ENCODE measurements at regions not wholly inside any gene's neighbourhood (a gene's known extent, or its start where the extent isn't known, plus 50 kb on each side); places are given as distances from the start of the nearest gene placed in this dataset.

- Histone ChIP-seq H3K27ac (ENCODE audit: low read depth, low read length) (no peak overlapping the region), H3K4me1 (ENCODE audit: control insufficient read depth in 1 of 2, insufficient read depth in 2 of 2, low read length in 2 of 2) (peaks cover 0 to 6% of the 10 kb centered on the region in 2 donors), H3K9me3 (ENCODE audit: control insufficient read depth in 1 of 2, low read length in 2 of 2) (no peaks in the 10 kb centered on the region), H3K27me3 (ENCODE audit: control insufficient read depth in 1 of 2, insufficient read depth in 2 of 2, low read length in 2 of 2) (no peaks in the 10 kb centered on the region), H3K36me3 (ENCODE audit: control insufficient read depth in 1 of 2, insufficient read depth in 2 of 2, low read length in 2 of 2) (no peaks in the 10 kb centered on the region), H3K9ac (ENCODE audit: low read depth in 1 of 2, low read length in 2 of 2) (no peak overlapping the region), H3K4me3 (ENCODE audit: low read depth in 1 of 2, low read length in 2 of 2) (no peak overlapping the region)
These were observed 250.5 kb upstream of the GPRIN3 start for GRCh38 chr4:89558147-89558546.

DNA sequence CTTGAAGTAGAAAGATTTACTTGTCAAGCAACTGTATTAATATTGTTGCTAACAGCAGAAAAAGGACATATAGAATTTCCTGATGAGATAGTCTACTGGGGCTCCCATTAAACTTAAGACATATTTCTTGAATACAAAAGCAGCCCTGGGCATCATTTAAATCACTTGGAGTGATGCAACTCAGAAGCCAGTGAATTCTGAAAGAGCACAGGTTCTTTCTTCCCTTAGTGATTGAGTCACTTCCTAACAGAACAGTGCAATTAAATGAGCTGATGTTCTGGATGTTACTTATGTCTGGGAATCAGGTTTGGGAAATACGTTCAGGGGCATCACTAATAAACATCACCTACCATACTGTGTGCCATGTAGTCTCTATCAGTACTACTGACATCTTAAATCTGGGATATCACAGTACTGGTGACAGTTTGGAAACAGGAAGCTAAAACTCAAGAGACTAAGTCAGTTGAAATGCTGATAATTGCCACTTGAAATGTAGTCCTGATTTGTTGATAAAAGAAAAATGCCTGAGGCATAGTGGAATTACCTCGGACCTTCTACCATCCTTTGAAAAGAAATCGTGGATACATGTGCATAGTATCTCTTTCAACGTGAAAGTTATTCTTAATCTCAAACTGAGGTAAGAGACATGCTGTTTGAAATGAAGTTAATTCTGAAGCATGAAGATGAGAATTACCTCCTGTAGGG is 249.2 kb upstream of the GPRIN3 start:
- Histone ChIP-seq H3K9ac (ENCODE audit: low read depth in 1 of 2, low read length in 2 of 2) (no peak overlapping the region), H3K27me3 (ENCODE audit: control insufficient read depth in 1 of 2, insufficient read depth in 2 of 2, low read length in 2 of 2) (no peaks in the 10 kb centered on the region), H3K9me3 (ENCODE audit: control insufficient read depth in 1 of 2, low read length in 2 of 2) (no peaks in the 10 kb centered on the region), H3K36me3 (ENCODE audit: control insufficient read depth in 1 of 2, insufficient read depth in 2 of 2, low read length in 2 of 2) (no peaks in the 10 kb centered on the region), H3K4me3 (ENCODE audit: low read depth in 1 of 2, low read length in 2 of 2) (no peak overlapping the region), H3K4me1 (ENCODE audit: control insufficient read depth in 1 of 2, insufficient read depth in 2 of 2, low read length in 2 of 2) (peaks cover 0 to 6% of the 10 kb centered on the region in 2 donors), H3K27ac (ENCODE audit: low read depth, low read length) (no peak overlapping the region)

DNA sequence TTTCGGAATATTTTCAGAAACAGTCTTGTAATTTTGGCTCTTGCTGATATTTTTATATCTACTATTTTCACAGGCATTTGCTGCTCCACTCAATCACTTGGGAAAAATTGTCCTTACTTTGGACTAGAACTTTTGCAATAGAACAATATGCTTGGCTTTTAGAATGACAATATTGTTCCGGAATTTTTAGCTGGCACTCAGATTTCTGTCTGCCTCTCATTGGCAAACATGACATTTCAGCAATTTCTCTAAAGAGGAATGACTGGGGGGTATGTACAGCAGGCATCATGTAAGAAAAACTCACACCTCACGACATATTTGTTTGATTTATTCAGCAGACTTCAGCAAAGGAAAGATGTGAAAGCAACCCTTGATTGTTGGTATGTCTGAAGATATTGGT is 243.6 kb upstream of the GPRIN3 start:
- Histone ChIP-seq H3K27ac (ENCODE audit: low read depth, low read length) (no peak overlapping the region), H3K27me3 (ENCODE audit: control insufficient read depth in 1 of 2, insufficient read depth in 2 of 2, low read length in 2 of 2) (no peaks in the 10 kb centered on the region), H3K4me3 (ENCODE audit: low read depth in 1 of 2, low read length in 2 of 2) (no peak overlapping the region)

DNA sequence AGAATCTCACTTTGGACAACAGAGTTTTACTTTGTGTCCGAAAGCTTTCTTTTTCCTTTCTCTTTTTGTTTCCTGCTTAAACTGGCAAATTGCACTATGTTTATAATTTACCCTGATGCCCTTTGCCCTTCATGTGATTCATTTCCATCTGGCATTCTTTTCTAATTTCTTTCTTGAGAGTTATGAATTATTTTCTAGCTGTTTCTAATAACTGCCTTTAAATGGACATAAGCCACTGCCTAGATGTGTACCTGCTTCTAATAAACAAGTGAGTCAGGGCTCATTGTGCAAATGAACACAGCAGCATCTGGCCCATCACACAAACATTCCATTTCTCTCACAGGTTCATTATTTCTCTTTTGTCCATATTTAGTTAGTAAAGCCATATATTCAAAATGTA is 242.3 kb upstream of the GPRIN3 start:
- Histone ChIP-seq H3K9ac (ENCODE audit: low read depth in 1 of 2, low read length in 2 of 2) (no peak overlapping the region), H3K4me1 (ENCODE audit: control insufficient read depth in 1 of 2, insufficient read depth in 2 of 2, low read length in 2 of 2) (no peaks in the 10 kb centered on the region), H3K27me3 (ENCODE audit: control insufficient read depth in 1 of 2, insufficient read depth in 2 of 2, low read length in 2 of 2) (no peaks in the 10 kb centered on the region), H3K9me3 (ENCODE audit: control insufficient read depth in 1 of 2, low read length in 2 of 2) (no peaks in the 10 kb centered on the region), H3K27ac (ENCODE audit: low read depth, low read length) (no peak overlapping the region), H3K4me3 (ENCODE audit: low read depth in 1 of 2, low read length in 2 of 2) (no peak overlapping the region), H3K36me3 (ENCODE audit: control insufficient read depth in 1 of 2, insufficient read depth in 2 of 2, low read length in 2 of 2) (no peaks in the 10 kb centered on the region)

More for the DNA sequence above, 243.6 kb upstream of the GPRIN3 start:
- no peaks in the 10 kb centered on the region for H3K9me3 ChIP-seq (ENCODE audit: control insufficient read depth in 1 of 2, low read length in 2 of 2)
- H3K36me3 ChIP-seq (ENCODE audit: control insufficient read depth in 1 of 2, insufficient read depth in 2 of 2, low read length in 2 of 2): no peaks in the 10 kb centered on the region
- H3K4me1 ChIP-seq (ENCODE audit: control insufficient read depth in 1 of 2, insufficient read depth in 2 of 2, low read length in 2 of 2): no peaks in the 10 kb centered on the region
- H3K9ac ChIP-seq (ENCODE audit: low read depth in 1 of 2, low read length in 2 of 2): no peak overlapping the region

DNA sequence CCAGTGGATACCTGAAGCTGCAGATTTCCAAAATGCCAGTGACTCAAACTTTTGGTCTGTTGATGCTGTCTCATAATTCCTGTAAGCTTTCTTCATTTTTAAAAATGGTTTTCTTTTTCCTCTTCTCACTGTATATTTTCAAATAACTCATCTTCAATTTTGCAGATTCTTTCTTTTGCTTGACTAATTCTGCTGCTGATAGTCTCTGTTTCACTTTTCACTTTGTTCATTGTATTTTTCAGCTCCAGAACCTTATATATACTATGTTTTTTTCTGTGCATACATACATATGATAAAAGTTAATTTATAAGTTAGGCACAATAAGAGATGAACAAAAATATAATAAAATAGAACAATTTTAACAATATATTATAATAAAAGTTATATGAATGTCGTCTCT is 237.7 kb upstream of the GPRIN3 start:
- Histone ChIP-seq H3K27ac (ENCODE audit: low read depth, low read length) (no peak overlapping the region), H3K4me3 (ENCODE audit: low read depth in 1 of 2, low read length in 2 of 2) (no peak overlapping the region), H3K9me3 (ENCODE audit: control insufficient read depth in 1 of 2, low read length in 2 of 2) (no peaks in the 10 kb centered on the region), H3K4me1 (ENCODE audit: control insufficient read depth in 1 of 2, insufficient read depth in 2 of 2, low read length in 2 of 2) (no peaks in the 10 kb centered on the region), H3K9ac (ENCODE audit: low read depth in 1 of 2, low read length in 2 of 2) (no peak overlapping the region), H3K27me3 (ENCODE audit: control insufficient read depth in 1 of 2, insufficient read depth in 2 of 2, low read length in 2 of 2) (no peaks in the 10 kb centered on the region), H3K36me3 (ENCODE audit: control insufficient read depth in 1 of 2, insufficient read depth in 2 of 2, low read length in 2 of 2) (no peaks in the 10 kb centered on the region)

- Histone ChIP-seq H3K36me3 (ENCODE audit: control insufficient read depth in 1 of 2, insufficient read depth in 2 of 2, low read length in 2 of 2) (no peaks in the 10 kb centered on the region), H3K4me1 (ENCODE audit: control insufficient read depth in 1 of 2, insufficient read depth in 2 of 2, low read length in 2 of 2) (peaks cover 0 to 3% of the 10 kb centered on the region in 2 donors), H3K4me3 (ENCODE audit: low read depth in 1 of 2, low read length in 2 of 2) (no peak overlapping the region), H3K27me3 (ENCODE audit: control insufficient read depth in 1 of 2, insufficient read depth in 2 of 2, low read length in 2 of 2) (no peaks in the 10 kb centered on the region), H3K9ac (ENCODE audit: low read depth in 1 of 2, low read length in 2 of 2) (no peak overlapping the region), H3K27ac (ENCODE audit: low read depth, low read length) (no peak overlapping the region), H3K9me3 (ENCODE audit: control insufficient read depth in 1 of 2, low read length in 2 of 2) (no peaks in the 10 kb centered on the region)
These were observed 234.4 kb upstream of the GPRIN3 start for GRCh38 chr4:89541998-89542397.

GRCh38 chr4:89539797-89540711 is 232.5 kb upstream of the GPRIN3 start:
- Histone ChIP-seq H3K9me3 (ENCODE audit: control insufficient read depth in 1 of 2, low read length in 2 of 2) (no peaks in the 10 kb centered on the region), H3K36me3 (ENCODE audit: control insufficient read depth in 1 of 2, insufficient read depth in 2 of 2, low read length in 2 of 2) (no peaks in the 10 kb centered on the region), H3K27me3 (ENCODE audit: control insufficient read depth in 1 of 2, insufficient read depth in 2 of 2, low read length in 2 of 2) (no peaks in the 10 kb centered on the region), H3K4me1 (ENCODE audit: control insufficient read depth in 1 of 2, insufficient read depth in 2 of 2, low read length in 2 of 2) (peaks cover 0 to 3% of the 10 kb centered on the region in 2 donors), H3K4me3 (ENCODE audit: low read depth in 1 of 2, low read length in 2 of 2) (no peak overlapping the region), H3K9ac (ENCODE audit: low read depth in 1 of 2, low read length in 2 of 2) (no peak overlapping the region), H3K27ac (ENCODE audit: low read depth, low read length) (no peak overlapping the region)

DNA sequence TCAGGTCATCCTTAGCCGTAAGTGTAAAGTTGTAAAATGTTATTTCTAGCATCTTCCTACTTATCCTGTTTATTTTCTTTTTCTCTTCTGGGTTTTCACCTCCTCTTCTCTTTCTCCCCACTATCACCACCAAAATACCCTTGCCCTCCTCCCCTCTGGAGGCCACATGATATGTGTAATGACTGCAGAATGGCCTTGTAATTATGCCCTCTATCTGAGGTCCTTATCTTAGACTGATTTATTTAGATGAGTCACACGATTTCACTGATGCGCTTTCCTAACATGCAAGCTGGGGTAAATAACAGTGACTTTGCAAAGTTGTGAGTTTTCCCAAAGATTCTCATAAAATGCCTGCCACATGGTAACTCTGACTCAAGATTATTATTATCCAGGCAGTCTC is 231.8 kb upstream of the GPRIN3 start:
- Histone ChIP-seq H3K27me3 (ENCODE audit: control insufficient read depth in 1 of 2, insufficient read depth in 2 of 2, low read length in 2 of 2) (no peaks in the 10 kb centered on the region), H3K4me1 (ENCODE audit: control insufficient read depth in 1 of 2, insufficient read depth in 2 of 2, low read length in 2 of 2) (peaks cover 0 to 3% of the 10 kb centered on the region in 2 donors), H3K9me3 (ENCODE audit: control insufficient read depth in 1 of 2, low read length in 2 of 2) (no peaks in the 10 kb centered on the region), H3K27ac (ENCODE audit: low read depth, low read length) (no peak overlapping the region), H3K9ac (ENCODE audit: low read depth in 1 of 2, low read length in 2 of 2) (no peak overlapping the region), H3K4me3 (ENCODE audit: low read depth in 1 of 2, low read length in 2 of 2) (no peak overlapping the region), H3K36me3 (ENCODE audit: control insufficient read depth in 1 of 2, insufficient read depth in 2 of 2, low read length in 2 of 2) (no peaks in the 10 kb centered on the region)

DNA sequence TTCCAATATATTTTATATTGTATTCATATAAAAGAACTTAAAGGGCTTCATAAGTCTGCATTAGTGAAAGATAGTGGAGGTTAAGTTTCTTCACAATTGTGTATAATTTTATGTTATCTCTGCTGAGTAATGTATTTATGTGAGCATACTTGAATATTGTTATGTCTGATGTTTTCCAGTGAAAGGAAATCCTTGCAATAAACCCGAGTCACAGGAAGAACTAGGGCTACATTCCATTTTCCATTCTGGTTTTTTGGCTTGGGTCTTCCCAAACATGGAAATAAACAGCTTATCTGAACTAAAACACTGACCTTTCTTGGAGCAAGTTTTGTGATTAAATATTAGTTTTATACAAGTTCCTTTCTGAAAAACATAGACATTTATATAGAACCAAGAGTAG is 231.3 kb upstream of the GPRIN3 start:
- no peaks in the 10 kb centered on the region for H3K9me3 ChIP-seq (ENCODE audit: control insufficient read depth in 1 of 2, low read length in 2 of 2)
- H3K4me1 ChIP-seq (ENCODE audit: control insufficient read depth in 1 of 2, insufficient read depth in 2 of 2, low read length in 2 of 2): peaks cover 0 to 3% of the 10 kb centered on the region in 2 donors
- H3K36me3 ChIP-seq (ENCODE audit: control insufficient read depth in 1 of 2, insufficient read depth in 2 of 2, low read length in 2 of 2): no peaks in the 10 kb centered on the region
- H3K4me3 ChIP-seq (ENCODE audit: low read depth in 1 of 2, low read length in 2 of 2): no peak overlapping the region
- no peaks in the 10 kb centered on the region for H3K27me3 ChIP-seq (ENCODE audit: control insufficient read depth in 1 of 2, insufficient read depth in 2 of 2, low read length in 2 of 2)
- H3K9ac ChIP-seq (ENCODE audit: low read depth in 1 of 2, low read length in 2 of 2): no peak overlapping the region
- no peak overlapping the region for H3K27ac ChIP-seq (ENCODE audit: low read depth, low read length)

- H3K27ac ChIP-seq (ENCODE audit: low read depth, low read length): no peak overlapping the region
- no peaks in the 10 kb centered on the region for H3K9me3 ChIP-seq (ENCODE audit: control insufficient read depth in 1 of 2, low read length in 2 of 2)
- H3K4me3 ChIP-seq (ENCODE audit: low read depth in 1 of 2, low read length in 2 of 2): no peak overlapping the region
- no peak overlapping the region for H3K9ac ChIP-seq (ENCODE audit: low read depth in 1 of 2, low read length in 2 of 2)
- no peaks in the 10 kb centered on the region for H3K27me3 ChIP-seq (ENCODE audit: control insufficient read depth in 1 of 2, insufficient read depth in 2 of 2, low read length in 2 of 2)
- peaks cover 0 to 3% of the 10 kb centered on the region in 2 donors for H3K4me1 ChIP-seq (ENCODE audit: control insufficient read depth in 1 of 2, insufficient read depth in 2 of 2, low read length in 2 of 2)
- H3K36me3 ChIP-seq (ENCODE audit: control insufficient read depth in 1 of 2, insufficient read depth in 2 of 2, low read length in 2 of 2): no peaks in the 10 kb centered on the region
These were observed 230.6 kb upstream of the GPRIN3 start for GRCh38 chr4:89538171-89538570.
